NT2/D1 (cell line): ENCODE measurements at regions not wholly inside any gene's neighbourhood (a gene's known extent, or its start where the extent isn't known, plus 50 kb on each side); places are given as distances from the start of the nearest gene placed in this dataset.

ENCODE experiments used
- YY1 ChIP-seq: IDR thresholded peaks from 2 replicates; pipeline ENCODE4 v1.6.1; 2011; ENCODE audit not compliant: insufficient read length, insufficient read depth
- ZNF274 ChIP-seq: IDR thresholded peaks from 2 replicates; pipeline ENCODE4 v1.6.1; 2011; ENCODE audit warnings: mild to moderate bottlenecking, low read depth, low read length

DNA sequence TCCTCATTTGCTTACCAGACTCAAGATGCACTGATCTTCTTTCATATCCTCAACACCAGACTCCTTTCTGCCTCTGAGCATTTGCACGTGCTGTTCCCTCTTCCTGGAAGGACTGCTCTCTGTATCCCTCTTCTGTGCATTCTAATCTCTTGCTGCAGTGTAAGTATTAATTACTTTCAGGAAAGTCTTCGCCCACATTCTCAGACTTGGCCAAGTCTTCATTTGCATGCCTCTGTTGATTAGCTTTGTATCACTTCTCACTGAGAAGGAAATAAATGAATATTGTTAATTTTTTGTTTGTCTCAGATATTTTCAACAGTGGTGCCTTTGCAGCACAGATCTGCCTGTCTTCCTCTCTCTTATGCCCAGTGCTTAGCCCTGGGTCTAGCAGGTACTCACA lies 50.3 kb upstream of the RAB3GAP2 start:
- no peak for TF ChIP-seq ZNF274
- no peak for TF ChIP-seq YY1
